ENCODE measurements at regions not wholly inside any gene's neighbourhood (a gene's known extent, or its start where the extent isn't known, plus 50 kb on each side); places are given as distances from the start of the nearest gene placed in this dataset.
"Not testable (repeated sequence)": the region's sequence is repeated elsewhere in the genome, so short reads cannot be mapped to it uniquely, and the experiment has no call there.

- no peak for DNase-seq (ENCODE audit: low read depth)
Measured at GRCh38 chr7:81887098-81888090, 117.5 kb upstream of the HGF start.

- no peak for DNase-seq (ENCODE audit: low read depth)
Measured at GRCh38 chr7:81886211-81886764, 116.4 kb upstream of the HGF start.

- no peak for DNase-seq (ENCODE audit: low read depth)
Measured at GRCh38 chr7:81884817-81885216, 115.0 kb upstream of the HGF start.

- no peak for DNase-seq (ENCODE audit: low read depth)
Measured at GRCh38 chr7:81883801-81884393, 114.0 kb upstream of the HGF start.

GRCh38 chr7:81882086-81882485, 112.2 kb upstream of the HGF start:
- DNase-seq (ENCODE audit: low read depth) = peak; percentile 20

- no peak for DNase-seq (ENCODE audit: low read depth)
Measured at GRCh38 chr7:81877890-81878289, 108.0 kb upstream of the HGF start.

GRCh38 chr7:81873559-81873958, 103.7 kb upstream of the HGF start:
- no peak for DNase-seq (ENCODE audit: low read depth)

GRCh38 chr7:81871606-81872265, 101.9 kb upstream of the HGF start:
- no peak for DNase-seq (ENCODE audit: low read depth)

GRCh38 chr7:81870608-81871007, 100.8 kb upstream of the HGF start:
- DNase-seq (ENCODE audit: low read depth) = no peak

- no peak for DNase-seq (ENCODE audit: low read depth)
Measured at GRCh38 chr7:81869670-81870069, 99.8 kb upstream of the HGF start.

- no peak for DNase-seq (ENCODE audit: low read depth)
Measured at GRCh38 chr7:81865754-81866153, 95.9 kb upstream of the HGF start.

- DNase-seq (ENCODE audit: low read depth) = no peak
Measured at GRCh38 chr7:81859433-81859832, 89.6 kb upstream of the HGF start.

- DNase-seq (ENCODE audit: low read depth) = not testable (repeated sequence)
Measured at GRCh38 chr7:81858820-81859219, 89.0 kb upstream of the HGF start.

GRCh38 chr7:81857385-81857784, 87.5 kb upstream of the HGF start:
- no peak for DNase-seq (ENCODE audit: low read depth)

GRCh38 chr7:81854518-81854917, 84.7 kb upstream of the HGF start:
- DNase-seq (ENCODE audit: low read depth) = no peak

GRCh38 chr7:81852701-81853100, 82.9 kb upstream of the HGF start:
- DNase-seq (ENCODE audit: low read depth) = no peak

GRCh38 chr7:81851413-81851812, 81.6 kb upstream of the HGF start:
- no peak for DNase-seq (ENCODE audit: low read depth)

- DNase-seq (ENCODE audit: low read depth) = no peak
Measured at GRCh38 chr7:81846398-81846797, 76.6 kb upstream of the HGF start.

- DNase-seq (ENCODE audit: low read depth) = no peak
Measured at GRCh38 chr7:81845744-81846241, 75.9 kb upstream of the HGF start.

GRCh38 chr7:81843657-81844056, 73.8 kb upstream of the HGF start:
- not testable (repeated sequence) for DNase-seq (ENCODE audit: low read depth)

GRCh38 chr7:81842361-81842760, 72.5 kb upstream of the HGF start:
- no peak for DNase-seq (ENCODE audit: low read depth)

- no peak for DNase-seq (ENCODE audit: low read depth)
Measured at GRCh38 chr7:81839708-81840369, 70.0 kb upstream of the HGF start.

All from GM04503 (cell line).